ENCODE measurements at regions not wholly inside any gene's neighbourhood (a gene's known extent, or its start where the extent isn't known, plus 50 kb on each side); places are given as distances from the start of the nearest gene placed in this dataset.

- DNase-seq (ENCODE audit: low read depth) = no peak
Measured at GRCh38 chr5:167561796-167562195, 729.6 kb upstream of the WWC1 start.

- no peak for DNase-seq (ENCODE audit: low read depth)
Measured at GRCh38 chr5:167564275-167564674, 727.2 kb upstream of the WWC1 start.

GRCh38 chr5:167565189-167565954, 726.1 kb upstream of the WWC1 start:
- no peak for DNase-seq (ENCODE audit: low read depth)

- no peak for DNase-seq (ENCODE audit: low read depth)
Measured at GRCh38 chr5:167570431-167570830, 721.0 kb upstream of the WWC1 start.

DNA sequence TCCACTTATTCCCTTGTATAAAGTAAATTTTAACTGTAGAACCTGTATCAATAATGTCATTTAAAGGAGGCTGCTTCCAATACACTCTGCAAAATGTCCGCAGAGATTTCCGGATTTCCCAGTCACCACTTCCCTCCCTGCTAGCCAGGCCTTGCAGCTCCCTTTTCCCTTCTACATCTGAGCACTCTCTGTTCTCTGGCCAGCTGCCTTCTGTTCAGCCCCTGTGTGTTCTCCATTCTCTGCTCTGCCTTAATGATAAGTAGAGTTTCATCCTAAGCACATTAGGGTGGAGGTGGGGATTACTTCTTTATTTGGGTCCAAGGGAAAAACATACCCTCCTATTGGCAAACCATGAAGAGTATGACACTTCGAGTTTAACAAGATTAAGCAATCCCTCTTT, 719.6 kb upstream of the WWC1 start:
- no peak for DNase-seq (ENCODE audit: low read depth)

- no peak for DNase-seq (ENCODE audit: low read depth)
Measured at GRCh38 chr5:167573370-167574127, 717.9 kb upstream of the WWC1 start.

- DNase-seq (ENCODE audit: low read depth) = no peak
Measured at GRCh38 chr5:167574464-167574863, 717.0 kb upstream of the WWC1 start.

DNA sequence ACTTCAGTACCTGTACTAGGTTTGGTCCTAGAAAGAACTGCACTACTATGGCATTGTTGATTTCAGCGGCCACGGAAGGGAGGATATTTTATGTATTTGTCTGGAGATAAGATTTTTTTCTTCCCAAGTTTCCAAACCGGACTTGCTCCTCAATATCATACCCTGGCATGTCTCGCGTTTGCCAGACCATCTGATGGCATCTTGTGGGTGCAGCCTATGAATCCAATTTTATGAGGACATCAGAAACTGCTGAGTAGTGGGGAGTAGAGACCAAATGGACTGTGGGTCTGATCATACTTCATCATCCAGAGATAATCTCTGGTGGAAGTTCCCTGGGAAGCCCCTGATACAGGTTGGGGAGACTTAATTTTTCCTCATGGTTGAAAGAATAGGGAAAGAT, 716.1 kb upstream of the WWC1 start:
- no peak for DNase-seq (ENCODE audit: low read depth)

GRCh38 chr5:167576126-167576525, 715.3 kb upstream of the WWC1 start:
- DNase-seq (ENCODE audit: low read depth) = no peak

DNA sequence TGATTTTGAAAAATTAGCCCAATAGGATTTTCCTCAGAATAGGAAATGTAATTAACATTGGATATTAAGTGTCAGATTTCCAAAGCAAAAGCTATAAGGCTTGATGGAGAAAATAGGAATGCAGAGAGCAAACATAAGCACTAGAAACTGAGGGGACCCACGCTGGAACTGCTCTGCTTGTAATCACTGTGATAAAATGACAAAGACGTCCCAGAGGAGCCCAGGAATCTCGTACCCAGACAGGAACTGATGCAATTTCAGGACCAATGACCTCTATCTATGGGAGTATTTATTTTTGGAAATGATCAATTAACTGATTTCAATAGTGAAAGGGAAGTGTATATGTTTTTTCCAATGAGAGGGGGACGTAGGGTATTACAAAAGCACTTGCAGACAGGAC, 714.5 kb upstream of the WWC1 start:
- DNase-seq (ENCODE audit: low read depth) = no peak

DNA sequence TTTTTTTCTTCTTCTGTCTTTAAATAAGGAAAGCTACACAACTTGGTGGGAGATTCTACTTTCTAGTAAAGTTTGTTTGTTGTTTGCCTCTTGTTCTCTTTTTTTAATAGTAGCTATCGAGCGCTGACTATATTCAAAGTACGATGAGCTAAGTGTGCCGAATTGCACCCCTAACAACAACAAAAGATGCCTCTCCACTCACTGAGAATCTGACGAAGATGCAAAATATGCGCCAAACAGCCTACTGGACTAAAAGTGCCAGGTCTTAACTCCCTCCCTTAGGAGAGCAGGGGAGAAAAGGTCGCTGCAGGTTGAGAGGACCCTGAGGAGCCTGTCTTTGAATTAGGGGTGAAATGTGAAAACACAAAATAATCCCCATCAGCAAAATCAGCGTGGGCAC, 713.8 kb upstream of the WWC1 start:
- DNase-seq (ENCODE audit: low read depth) = no peak

DNA sequence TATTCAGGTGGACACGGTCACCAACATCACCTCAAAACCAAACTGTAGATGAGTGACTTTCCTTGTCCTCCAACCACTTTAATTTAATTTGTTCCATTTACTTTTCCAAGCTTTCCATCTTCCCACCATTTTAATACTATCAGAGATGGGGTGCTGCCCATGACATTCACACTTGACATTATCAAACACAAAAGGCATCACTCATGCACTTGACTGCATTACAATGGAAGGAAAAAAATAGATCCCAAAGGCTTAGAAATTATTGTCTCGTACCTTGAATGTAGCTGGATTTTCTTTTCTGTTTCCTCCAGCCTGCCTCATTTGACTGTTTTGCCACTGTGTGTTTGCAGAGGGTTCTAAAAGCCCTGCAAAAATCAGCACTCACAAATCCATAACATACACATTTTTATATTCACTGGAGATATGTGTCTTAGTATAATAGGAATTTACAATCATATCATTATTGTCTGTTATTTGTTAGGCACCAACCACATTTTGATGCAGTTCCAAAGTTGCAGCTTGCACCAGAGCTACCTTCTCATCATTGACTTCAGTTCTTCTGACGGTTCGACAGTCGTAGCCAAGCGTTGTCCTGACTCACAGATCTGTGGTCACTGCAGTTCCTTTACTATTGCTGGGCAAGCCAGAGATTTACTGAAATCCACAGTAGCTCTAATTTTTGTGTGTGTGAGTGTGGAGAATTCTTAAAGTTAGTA, 712.3 kb upstream of the WWC1 start:
- no peak for DNase-seq (ENCODE audit: low read depth)

- no peak for DNase-seq (ENCODE audit: low read depth)
Measured at GRCh38 chr5:167579693-167580055, 711.8 kb upstream of the WWC1 start.

DNA sequence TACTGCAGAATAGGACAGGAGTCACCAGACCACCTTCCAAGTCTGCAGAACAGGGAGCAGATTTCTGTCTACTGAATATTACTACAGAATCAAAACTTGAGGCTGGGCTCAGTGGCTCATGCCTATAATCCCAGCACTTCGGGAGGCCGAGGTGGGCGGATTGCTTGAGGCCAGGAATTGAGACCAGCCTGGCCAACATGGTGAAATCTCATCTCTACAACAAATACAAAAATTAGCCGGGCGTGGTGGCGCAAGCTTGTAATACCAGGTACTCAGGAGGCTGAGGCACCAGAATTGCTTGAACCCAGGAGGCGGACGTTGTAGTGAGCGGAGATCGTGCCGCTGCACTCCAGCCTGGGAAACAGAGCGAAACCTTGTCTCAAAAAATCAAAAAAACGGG, 710.8 kb upstream of the WWC1 start:
- DNase-seq (ENCODE audit: low read depth) = no peak

DNA sequence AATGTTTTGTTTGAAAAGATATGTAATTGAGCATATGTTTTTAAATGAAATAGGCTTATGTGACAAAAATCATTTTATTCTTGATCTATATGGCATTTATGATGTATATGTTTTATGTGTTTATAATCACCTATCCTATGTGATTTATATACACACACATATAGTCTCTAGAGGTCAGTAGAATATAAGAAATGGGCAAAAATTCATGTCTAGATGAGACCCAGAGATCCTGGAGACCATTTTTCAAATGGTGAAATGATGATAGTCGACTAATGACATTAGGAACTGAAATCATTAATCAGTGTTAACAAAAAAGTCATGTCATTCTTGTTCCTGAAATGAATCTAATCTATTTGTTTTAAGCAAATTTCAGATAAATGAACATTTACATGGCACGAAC, 709.2 kb upstream of the WWC1 start:
- DNase-seq (ENCODE audit: low read depth) = no peak

- no peak for DNase-seq (ENCODE audit: low read depth)
Measured at GRCh38 chr5:167582886-167583285, 708.6 kb upstream of the WWC1 start.

DNA sequence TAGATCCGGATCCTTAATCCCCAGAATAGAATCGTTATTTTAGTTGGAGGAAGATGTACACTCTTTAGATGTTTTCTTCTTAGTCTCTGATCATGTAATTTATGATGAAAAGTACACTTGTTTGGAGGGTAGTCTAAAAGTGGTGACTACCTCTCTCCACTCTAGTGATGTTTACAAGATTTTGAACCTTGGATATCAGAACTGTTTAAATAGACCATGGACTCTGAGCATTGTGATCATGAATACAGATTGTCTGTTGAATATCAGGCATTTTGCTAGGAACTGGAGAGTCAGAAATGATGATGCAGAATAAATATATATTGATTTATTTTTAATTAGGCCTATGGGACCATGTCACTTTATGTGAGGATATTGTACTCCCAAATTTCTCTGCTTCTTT, 706.3 kb upstream of the WWC1 start:
- no peak for DNase-seq (ENCODE audit: low read depth)

- DNase-seq (ENCODE audit: low read depth) = no peak
Measured at GRCh38 chr5:167587772-167588437, 703.5 kb upstream of the WWC1 start.

GRCh38 chr5:167592114-167592513, 699.3 kb upstream of the WWC1 start:
- no peak for DNase-seq (ENCODE audit: low read depth)

- no peak for DNase-seq (ENCODE audit: low read depth)
Measured at GRCh38 chr5:167593329-167594060, 698.0 kb upstream of the WWC1 start.

- DNase-seq (ENCODE audit: low read depth) = no peak
Measured at GRCh38 chr5:167594061-167594435, 697.4 kb upstream of the WWC1 start.

GRCh38 chr5:167594750-167595149, 696.7 kb upstream of the WWC1 start:
- no peak for DNase-seq (ENCODE audit: low read depth)
